Sigmoid colon (tissue), 6 donors: ENCODE measurements at regions not wholly inside any gene's neighbourhood (a gene's known extent, or its start where the extent isn't known, plus 50 kb on each side); places are given as distances from the start of the nearest gene placed in this dataset.
"Not testable (repeated sequence)": the region's sequence is repeated elsewhere in the genome, so short reads cannot be mapped to it uniquely, and the experiment has no call there.

ENCODE experiments used
- DNase-seq: peaks from one replicate; pipeline ENCODE4 v3.0.0-alpha.2; 2019
- H3K27ac ChIP-seq, 4 donors: fragments of 200-600 bp; sonication (generic); one replicate each; pipeline ENCODE4 v1.5.1; 2016 to 2019; ENCODE audit warnings: mild to moderate bottlenecking in 1 of 4
- H3K27me3 ChIP-seq, 3 donors: fragments of 200-600 bp; sonication (generic); one replicate each; pipeline ENCODE4 v1.5.1; 2019; ENCODE audit warnings: mild to moderate bottlenecking in 1 of 3
- H3K36me3 ChIP-seq, 4 donors: fragments of 200-600 bp; sonication (generic); one replicate each; pipeline ENCODE4 v1.5.1; 2016 to 2019
- H3K4me1 ChIP-seq, 4 donors: fragments of 200-600 bp; sonication (generic); one replicate each; pipeline ENCODE4 v1.5.1; 2017 to 2019
- H3K4me3 ChIP-seq, 4 donors: fragments of 200-600 bp; sonication (generic); one replicate each; pipeline ENCODE4 v1.5.1; 2017 to 2019; ENCODE audit warnings: mild to moderate bottlenecking in 2 of 4, moderate library complexity in 1 of 4
- H3K9me3 ChIP-seq, 4 donors: fragments of 200-600 bp in 3 of 4; sonication (generic) in 3 of 4; one replicate each; pipeline versions ENCODE4 v1.5.1 to v1.6.1; 2013 to 2019
- EP300 ChIP-seq, 4 donors: sonication (generic); formaldehyde crosslinking; IDR thresholded peaks; one replicate each; pipeline ENCODE4 v1.6.1; 2017; ENCODE audit warnings: antibody characterized with exemption in 4 of 4
- POLR2A ChIP-seq, 2 donors: fragments of 450-650 bp; IDR thresholded peaks; one replicate each; pipeline ENCODE4 v1.6.1; 2016; ENCODE audit warnings: antibody characterized with exemption in 2 of 2, mild to moderate bottlenecking in 2 of 2, moderate library complexity in 2 of 2
- POLR2AphosphoS5 ChIP-seq, 4 donors: sonication (generic); formaldehyde crosslinking; IDR thresholded peaks; one replicate each; pipeline ENCODE4 v1.6.1; 2017; ENCODE audit warnings: antibody characterized with exemption in 4 of 4
- WGBS, 2 donors: extraction: QIAGEN DNeasy Blood & Tissue Kit; methylation state at CpG; one replicate each; pipeline ENCODE4 v1.1.7; 2013; 5-methylcytosine and 5-hydroxymethylcytosine counted together
- intact Hi-C: fragments of 100-400 bp; cut with DNase I; formaldehyde crosslinking; loops from one replicate; pipeline ENCODE4 v1.15.1; 2023
- TF ChIP-seq, protein P1 (sequence below), 4 experiments: fragments of 450-650 bp in 3 of 4; fragments of 200-600 bp in 1 of 4; IDR thresholded peaks; one replicate each; pipeline ENCODE4 v1.5.1; 2016 to 2019; ENCODE audit warnings: antibody characterized with exemption in 4 of 4, mild to moderate bottlenecking in 3 of 4, moderate library complexity in 2 of 4
- donor health status: healthy with polysubstance abuse.
- donor health status: healthy.

GRCh38 chr4:31022702-31023101 is 302.5 kb downstream of the PCDH7 start:
- TF ChIP-seq, protein P1, sequence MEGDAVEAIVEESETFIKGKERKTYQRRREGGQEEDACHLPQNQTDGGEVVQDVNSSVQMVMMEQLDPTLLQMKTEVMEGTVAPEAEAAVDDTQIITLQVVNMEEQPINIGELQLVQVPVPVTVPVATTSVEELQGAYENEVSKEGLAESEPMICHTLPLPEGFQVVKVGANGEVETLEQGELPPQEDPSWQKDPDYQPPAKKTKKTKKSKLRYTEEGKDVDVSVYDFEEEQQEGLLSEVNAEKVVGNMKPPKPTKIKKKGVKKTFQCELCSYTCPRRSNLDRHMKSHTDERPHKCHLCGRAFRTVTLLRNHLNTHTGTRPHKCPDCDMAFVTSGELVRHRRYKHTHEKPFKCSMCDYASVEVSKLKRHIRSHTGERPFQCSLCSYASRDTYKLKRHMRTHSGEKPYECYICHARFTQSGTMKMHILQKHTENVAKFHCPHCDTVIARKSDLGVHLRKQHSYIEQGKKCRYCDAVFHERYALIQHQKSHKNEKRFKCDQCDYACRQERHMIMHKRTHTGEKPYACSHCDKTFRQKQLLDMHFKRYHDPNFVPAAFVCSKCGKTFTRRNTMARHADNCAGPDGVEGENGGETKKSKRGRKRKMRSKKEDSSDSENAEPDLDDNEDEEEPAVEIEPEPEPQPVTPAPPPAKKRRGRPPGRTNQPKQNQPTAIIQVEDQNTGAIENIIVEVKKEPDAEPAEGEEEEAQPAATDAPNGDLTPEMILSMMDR (IDR thresholded peaks at IDR 0.05): no peak
- TF ChIP-seq POLR2AphosphoS5 (IDR thresholded peaks at IDR 0.05) (no peak), POLR2A (IDR thresholded peaks at IDR 0.05) (no peak), EP300 (IDR thresholded peaks at IDR 0.05) (no peak)
- Histone ChIP-seq H3K9me3 (no peaks in the 10 kb centered on the region), H3K36me3 (no peaks in the 10 kb centered on the region), H3K27ac (no peak overlapping the region), H3K4me3 (no peak overlapping the region), H3K4me1 (peaks cover 0 to 21% (median 10%) of the 10 kb centered on the region in 4 donors), H3K27me3 (no peaks in the 10 kb centered on the region)
- 25 to 64% methylated on average over 5 of the region's 5 CpGs for WGBS, 2 donors
- DNase-seq: no peak
- intact Hi-C loops: no loop called here

DNA sequence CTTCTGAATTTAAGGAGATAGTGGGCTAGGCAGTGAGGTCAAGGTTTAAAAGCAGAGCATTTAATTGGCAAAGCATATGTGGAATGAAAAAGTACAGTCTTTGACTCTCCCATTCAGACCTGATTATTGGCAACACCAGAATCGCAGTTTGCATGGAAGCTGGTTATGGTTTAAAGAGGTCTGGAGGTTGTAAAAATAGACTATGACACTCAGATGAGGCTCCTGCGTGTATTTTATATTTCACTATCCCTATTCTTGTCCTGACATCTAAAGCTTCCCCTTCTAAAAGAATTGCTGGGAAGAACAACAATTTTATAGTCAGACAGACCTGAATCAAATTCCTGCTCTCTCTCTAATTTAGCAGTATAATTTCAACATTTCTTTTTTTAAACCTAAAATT is 302.9 kb downstream of the PCDH7 start:
- WGBS, 2 donors: 23 to 51% methylated on average over 2 of the region's 2 CpGs
- Histone ChIP-seq H3K9me3 (no peaks in the 10 kb centered on the region), H3K27ac (no peak overlapping the region), H3K27me3 (no peaks in the 10 kb centered on the region), H3K4me1 (peaks cover 0 to 21% (median 10%) of the 10 kb centered on the region in 4 donors), H3K36me3 (no peaks in the 10 kb centered on the region), H3K4me3 (no peak overlapping the region)
- TF ChIP-seq EP300 (IDR thresholded peaks at IDR 0.05): no peak
- no peak for TF ChIP-seq POLR2AphosphoS5 (IDR thresholded peaks at IDR 0.05)
- TF ChIP-seq POLR2A (IDR thresholded peaks at IDR 0.05): no peak
- TF ChIP-seq, protein P1 (IDR thresholded peaks at IDR 0.05): no peak
- intact Hi-C loops: no loop called here
- DNase-seq: no peak

DNA sequence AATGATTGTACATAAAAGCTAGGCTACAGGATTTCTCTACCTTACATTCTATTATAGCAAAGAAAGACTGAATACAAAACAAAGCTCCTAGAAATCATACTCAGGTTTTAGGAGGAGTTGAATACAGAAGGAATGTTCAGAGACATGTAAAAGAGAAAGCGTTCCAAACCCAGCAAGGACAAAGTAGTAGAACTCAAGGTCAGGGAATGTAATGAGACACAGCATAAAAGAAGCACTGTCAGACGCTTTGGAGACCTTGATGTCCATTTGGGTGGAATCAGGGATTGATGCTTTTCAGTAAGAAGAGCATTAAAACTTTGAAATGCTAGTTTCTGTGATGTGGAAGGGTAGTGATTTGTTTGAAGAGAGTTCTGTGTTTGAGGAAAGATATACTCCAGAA is 303.6 kb downstream of the PCDH7 start:
- Histone ChIP-seq H3K4me3 (no peak overlapping the region), H3K4me1 (peaks cover 0 to 21% (median 10%) of the 10 kb centered on the region in 4 donors), H3K36me3 (no peaks in the 10 kb centered on the region), H3K27me3 (no peaks in the 10 kb centered on the region), H3K9me3 (no peaks in the 10 kb centered on the region), H3K27ac (no peak overlapping the region)
- TF ChIP-seq, protein P1 (IDR thresholded peaks at IDR 0.05): no peak
- TF ChIP-seq POLR2A (IDR thresholded peaks at IDR 0.05) (no peak), EP300 (IDR thresholded peaks at IDR 0.05) (no peak), POLR2AphosphoS5 (IDR thresholded peaks at IDR 0.05) (no peak)
- DNase-seq: no peak
- whole genome bisulfite sequencing, 2 donors: 81% methylated on average over 2 of the region's 2 CpGs
- intact Hi-C loops: no loop called here

DNA sequence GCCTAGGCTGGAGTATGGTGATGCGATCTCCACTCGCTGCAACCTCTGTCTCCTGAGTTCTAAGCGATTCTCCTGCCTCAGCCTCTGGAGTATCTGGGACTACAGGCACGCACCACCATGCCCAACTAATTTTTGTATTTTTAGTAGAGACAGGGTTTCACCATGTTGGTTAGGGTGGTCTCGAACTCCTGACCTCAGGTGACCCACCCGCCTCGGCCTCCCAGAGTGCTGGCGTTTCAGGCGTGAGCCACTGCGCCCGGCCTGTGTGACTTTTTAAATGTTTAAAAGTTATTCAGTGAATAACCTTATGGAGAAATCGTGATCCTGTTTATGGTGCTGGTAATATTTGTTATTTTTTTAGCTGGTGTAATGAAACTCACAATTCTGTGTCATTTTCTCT is 304.6 kb downstream of the PCDH7 start:
- H3K27ac ChIP-seq, DNase-seq, H3K4me3 ChIP-seq, H3K27me3 ChIP-seq, H3K9me3 ChIP-seq, H3K36me3 ChIP-seq, intact Hi-C loops: not testable (repeated sequence)
- H3K4me1 ChIP-seq: peaks cover 0 to 29% (median 10%) of the 10 kb centered on the region in 4 donors
- WGBS, 2 donors: 91 to 93% methylated on average over 12 of the region's 12 CpGs

DNA sequence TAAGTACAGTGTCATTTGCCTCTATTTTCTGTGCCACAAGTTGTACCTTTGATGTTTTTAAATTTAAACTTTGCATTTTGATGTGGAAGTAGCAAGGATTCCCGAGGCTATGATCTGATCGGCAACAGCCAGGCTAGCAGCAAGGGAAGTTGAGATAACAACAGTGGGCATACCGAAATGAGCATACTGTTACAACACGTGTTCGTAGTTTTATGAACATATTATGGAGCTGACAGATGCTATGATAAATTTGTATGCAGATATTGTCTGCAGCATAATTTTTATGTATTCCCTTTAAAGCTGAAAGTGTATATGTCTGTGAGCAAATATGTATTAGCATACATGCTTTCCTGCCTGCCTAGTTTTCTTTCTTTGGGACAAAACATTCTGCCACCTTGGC is 306.1 kb downstream of the PCDH7 start:
- no peaks in the 10 kb centered on the region for H3K36me3 ChIP-seq
- 92 to 93% methylated on average over 5 of the region's 5 CpGs for WGBS, 2 donors
- H3K27me3 ChIP-seq: no peaks in the 10 kb centered on the region
- H3K9me3 ChIP-seq: no peaks in the 10 kb centered on the region
- no peak overlapping the region for H3K4me3 ChIP-seq
- DNase-seq: no peak
- no peak overlapping the region for H3K27ac ChIP-seq
- peaks cover 0 to 25% (median 10%) of the 10 kb centered on the region in 4 donors for H3K4me1 ChIP-seq
- TF ChIP-seq POLR2A (IDR thresholded peaks at IDR 0.05) (no peak), EP300 (IDR thresholded peaks at IDR 0.05) (no peak), POLR2AphosphoS5 (IDR thresholded peaks at IDR 0.05) (no peak)
- TF ChIP-seq, protein P1 (IDR thresholded peaks at IDR 0.05): no peak
- intact Hi-C loops: no loop called here
